HG03439 (cell line): ENCODE measurements at regions not wholly inside any gene's neighbourhood (a gene's known extent, or its start where the extent isn't known, plus 50 kb on each side); places are given as distances from the start of the nearest gene placed in this dataset.
"Not testable (repeated sequence)": the region's sequence is repeated elsewhere in the genome, so short reads cannot be mapped to it uniquely, and the experiment has no call there.

Source experiments
- ATAC-seq: cut with Tn5 transposase; IDR thresholded peaks from one replicate; pipeline ENCODE4 v1.9.1; 2021; ENCODE audit warnings: mild to moderate bottlenecking, moderate library complexity; ENCODE audit not compliant: unreplicated experiment

DNA sequence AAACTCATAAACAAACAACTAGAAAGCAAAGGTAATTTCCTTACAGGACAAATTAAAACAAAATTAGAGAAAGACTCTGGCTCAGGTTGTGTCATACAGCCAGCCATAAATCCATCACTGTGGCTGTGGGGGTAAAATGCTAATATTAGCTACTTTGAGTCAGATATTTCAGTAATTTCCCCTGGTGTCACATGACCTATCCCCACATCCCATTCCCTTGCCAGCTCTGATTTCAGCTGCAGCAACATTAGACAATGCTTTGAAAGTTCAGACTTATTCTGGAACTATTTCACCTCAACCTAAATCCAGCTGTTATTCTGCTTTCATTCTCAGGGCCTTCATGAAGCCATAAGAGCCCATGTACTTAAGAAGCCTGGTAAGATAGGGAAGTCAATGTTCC, 55.3 kb downstream of the RPL10L start:
- no peak for ATAC-seq

DNA sequence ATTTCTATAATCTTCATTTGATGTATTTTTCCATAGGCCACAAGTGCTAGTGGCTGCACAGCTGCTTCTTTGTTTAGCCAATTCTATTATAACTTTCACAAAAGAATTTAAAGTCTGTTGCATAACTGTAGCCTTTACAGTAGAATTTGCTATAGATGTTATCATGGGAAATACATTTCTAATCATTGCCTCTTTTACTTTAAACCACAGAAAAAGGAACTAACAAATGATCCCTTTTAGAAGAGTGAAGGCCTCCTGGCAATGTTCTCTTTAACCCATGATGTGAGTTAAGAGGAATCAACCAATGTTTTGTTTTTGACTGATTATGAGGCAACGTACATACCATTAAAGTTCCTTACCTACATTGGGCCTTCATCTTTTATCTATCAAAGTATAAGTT, 68.8 kb downstream of the RPL10L start:
- no peak for ATAC-seq

DNA sequence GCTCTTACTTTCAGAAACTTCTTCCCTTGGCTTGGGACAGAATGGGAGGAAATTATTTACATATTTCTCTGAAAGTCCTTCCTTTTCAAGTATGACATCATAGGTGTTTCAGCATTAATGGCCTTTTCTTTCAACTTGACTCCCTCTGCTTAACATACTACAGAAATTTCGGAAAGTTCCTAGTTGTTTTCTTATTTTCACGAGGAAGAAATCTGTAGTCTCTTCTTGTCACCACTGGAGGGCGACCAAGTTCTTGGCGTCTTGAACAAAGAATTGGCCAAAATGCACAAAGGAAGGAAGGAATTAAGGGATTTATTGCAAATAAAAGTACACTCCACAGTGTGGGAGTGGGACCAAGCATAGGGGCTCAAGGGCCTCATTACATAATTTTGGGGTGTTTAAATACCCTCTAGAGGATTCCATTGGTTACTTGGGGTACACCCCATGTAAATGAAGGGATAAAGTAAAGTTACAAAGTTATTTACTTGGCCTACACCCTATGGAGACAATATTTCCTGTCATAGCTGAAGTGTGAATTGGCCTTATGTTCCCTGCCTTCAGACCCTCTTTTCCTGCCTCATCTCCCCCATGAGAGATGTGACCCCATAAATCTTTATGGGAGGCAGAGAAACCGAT, 70.4 kb downstream of the RPL10L start:
- ATAC-seq, result no peak

GRCh38 chr14:46574978-46575375, 76.6 kb downstream of the RPL10L start:
- ATAC-seq, result no peak

- no peak for ATAC-seq
Measured at GRCh38 chr14:46574221-46574977, 77.2 kb downstream of the RPL10L start.

- no peak for ATAC-seq
Measured at GRCh38 chr14:46573498-46573897, 78.1 kb downstream of the RPL10L start.

- ATAC-seq, result no peak
Measured at GRCh38 chr14:46571970-46572369, 79.6 kb downstream of the RPL10L start.

GRCh38 chr14:46568161-46568560, 83.4 kb downstream of the RPL10L start:
- ATAC-seq, result not testable (repeated sequence)

DNA sequence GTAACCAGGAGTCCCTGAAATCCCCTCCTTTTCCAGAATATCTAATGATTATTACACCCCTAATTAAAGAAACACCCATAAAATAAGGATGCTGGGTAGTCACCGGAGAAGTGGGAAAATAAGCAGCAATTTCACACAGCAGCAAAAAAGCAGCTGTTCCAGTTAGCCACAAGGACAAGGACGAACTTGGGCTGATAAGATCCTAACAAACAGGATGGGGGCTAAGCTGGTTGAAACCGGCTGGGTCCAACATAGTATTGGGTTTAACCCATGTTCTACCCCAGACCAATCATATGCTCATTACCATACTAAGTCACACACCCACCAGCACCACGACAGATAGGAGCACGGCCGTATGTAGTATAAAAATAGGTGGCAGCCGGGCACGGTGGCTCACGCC, 100.7 kb downstream of the RPL10L start:
- no peak for ATAC-seq

DNA sequence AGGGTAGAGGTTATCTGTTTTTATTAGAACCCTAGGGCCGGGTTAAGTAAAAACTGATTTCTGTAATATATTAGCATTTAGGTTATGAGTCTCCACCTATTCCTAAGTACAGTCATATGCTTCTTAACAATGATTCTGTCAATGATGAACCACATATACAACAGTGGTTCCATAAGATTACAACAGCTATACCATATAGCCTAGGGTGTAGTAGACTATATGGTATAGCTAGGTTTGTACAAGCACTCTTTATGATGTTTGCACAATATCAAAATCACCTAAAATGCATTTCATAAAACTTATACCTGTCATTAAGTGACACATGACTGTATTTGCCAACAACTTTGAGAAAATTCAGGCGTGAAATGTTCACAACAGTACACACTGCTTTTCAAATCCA, 110.6 kb downstream of the RPL10L start:
- no peak for ATAC-seq

- ATAC-seq, result no peak
Measured at GRCh38 chr14:46519121-46519520, 132.5 kb downstream of the RPL10L start.

- ATAC-seq, result not testable (repeated sequence)
Measured at GRCh38 chr14:46508752-46509151, 142.8 kb downstream of the RPL10L start.

DNA sequence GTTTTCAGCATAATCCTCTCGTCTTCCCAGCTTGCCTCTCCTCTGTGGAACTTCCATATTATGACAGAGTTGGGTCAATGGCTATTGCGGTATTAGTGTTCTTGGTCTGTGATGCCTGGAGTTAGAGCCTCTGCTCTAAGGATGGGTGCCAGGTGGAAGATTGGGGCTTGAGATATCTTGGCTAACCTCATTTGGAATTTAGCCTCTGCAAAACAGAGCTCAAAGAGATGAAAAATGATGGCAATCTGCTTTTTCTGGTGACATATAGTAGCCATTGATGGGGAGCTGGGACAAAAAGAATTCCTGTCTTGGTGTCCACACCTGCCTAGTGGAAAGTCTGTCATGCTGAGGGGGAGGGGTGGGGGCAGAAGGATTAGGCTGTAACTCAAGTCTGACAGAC, 152.1 kb downstream of the RPL10L start:
- no peak for ATAC-seq

DNA sequence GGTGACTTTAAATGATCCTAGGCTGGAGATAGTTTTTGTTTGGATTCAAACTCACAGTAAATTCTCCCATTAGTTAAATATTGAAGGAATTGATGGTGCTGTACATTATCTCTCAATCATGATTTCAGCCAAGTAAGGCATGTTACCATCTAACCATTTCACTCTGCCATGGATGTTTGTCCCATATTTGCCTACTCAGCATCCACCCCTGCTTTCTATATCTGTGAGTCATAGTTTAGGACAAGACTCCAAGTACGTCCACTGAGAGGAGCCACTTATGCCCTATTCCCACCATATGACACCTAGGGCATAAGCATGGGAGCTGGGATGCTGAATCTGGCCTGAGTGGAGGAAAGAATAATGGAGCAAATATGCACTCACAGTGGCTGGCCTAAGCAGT, 155.2 kb downstream of the RPL10L start:
- ATAC-seq, result no peak

GRCh38 chr14:46490238-46490685, 161.3 kb downstream of the RPL10L start:
- ATAC-seq, result peak; percentile 98

- no peak for ATAC-seq
Measured at GRCh38 chr14:46488374-46488773, 163.2 kb downstream of the RPL10L start.

GRCh38 chr14:46487582-46488350, 163.8 kb downstream of the RPL10L start:
- no peak for ATAC-seq

DNA sequence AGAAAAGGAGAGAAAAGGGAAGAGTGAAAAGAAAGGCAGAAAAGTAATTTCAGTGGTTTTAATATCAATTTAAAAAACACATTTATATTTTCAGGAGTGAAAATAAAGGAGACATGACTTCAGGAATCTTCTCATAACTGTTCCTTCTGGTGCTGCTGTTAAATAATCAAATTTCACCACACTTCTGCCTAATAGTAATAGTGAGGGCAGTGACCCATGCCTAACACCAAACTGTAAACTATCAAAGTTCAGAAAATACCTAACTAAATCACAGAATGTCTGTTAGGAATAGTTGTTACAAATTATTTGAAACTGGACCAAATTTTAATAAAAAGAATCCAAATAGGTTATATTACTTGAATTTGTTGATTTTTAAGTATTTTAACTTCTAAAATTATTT, 169.4 kb downstream of the RPL10L start:
- no peak for ATAC-seq

- ATAC-seq, result no peak
Measured at GRCh38 chr14:46480817-46481216, 170.8 kb downstream of the RPL10L start.

DNA sequence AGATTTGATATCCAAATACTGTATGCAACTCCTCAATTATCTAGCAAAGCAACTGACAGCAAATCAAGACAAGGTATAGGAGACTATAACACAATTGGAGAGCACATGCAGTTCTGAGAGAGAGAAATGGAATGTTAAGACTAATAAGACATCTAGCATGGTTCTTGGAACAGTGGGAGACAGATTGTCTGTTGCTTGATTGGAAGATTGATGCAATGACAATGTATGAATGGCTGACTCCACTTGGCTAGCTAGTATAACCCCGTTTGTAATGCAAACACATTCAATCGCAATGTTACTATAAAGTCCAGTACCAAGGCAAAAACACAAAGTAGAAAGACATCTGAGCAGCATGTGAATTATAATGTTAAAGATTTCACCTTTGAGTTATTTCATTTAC, 179.3 kb downstream of the RPL10L start:
- no peak for ATAC-seq

GRCh38 chr14:46464341-46464740, 187.2 kb downstream of the RPL10L start:
- ATAC-seq, result no peak

DNA sequence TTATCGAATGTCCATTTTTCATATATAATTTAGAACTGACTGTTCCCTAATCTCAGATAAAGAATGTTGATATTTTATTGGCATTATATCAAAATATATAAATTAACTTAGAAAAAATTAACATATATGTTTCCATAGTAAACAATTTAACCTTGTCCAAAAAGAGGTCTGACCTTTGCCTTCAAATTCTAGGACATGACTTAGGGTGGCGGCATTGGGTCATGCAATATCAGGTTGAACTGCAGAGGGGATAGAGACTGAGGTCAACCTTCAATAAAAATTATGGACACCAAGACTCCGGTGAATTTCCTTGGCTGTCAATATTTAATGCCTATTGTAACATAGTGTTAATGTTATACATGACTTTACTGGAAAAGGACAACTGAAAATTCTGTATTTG, 199.8 kb downstream of the RPL10L start:
- ATAC-seq, result no peak
